GM19238 (cell line): ENCODE measurements at regions not wholly inside any gene's neighbourhood (a gene's known extent, or its start where the extent isn't known, plus 50 kb on each side); places are given as distances from the start of the nearest gene placed in this dataset.

Source experiments
- DNase-seq: peaks from one replicate; pipeline ENCODE4 v3.0.0; 2011; ENCODE audit warnings: low spot score; ENCODE audit not compliant: insufficient read length

- no peak for DNase-seq
These were observed 274.8 kb downstream of the LRFN2 start for GRCh38 chr6:40312213-40313015.

- DNase-seq, result peak; percentile 64
These were observed 278.4 kb downstream of the LRFN2 start for GRCh38 chr6:40308533-40309306.

- DNase-seq, result no peak
These were observed 279.5 kb downstream of the LRFN2 start for GRCh38 chr6:40307712-40308111.

GRCh38 chr6:40302856-40303454, 284.2 kb downstream of the LRFN2 start:
- DNase-seq, result no peak

- DNase-seq, result no peak
These were observed 287.5 kb downstream of the LRFN2 start for GRCh38 chr6:40299681-40300080.

GRCh38 chr6:40298207-40298606, 289.0 kb downstream of the LRFN2 start:
- DNase-seq, result no peak

GRCh38 chr6:40295251-40295950, 291.8 kb downstream of the LRFN2 start:
- DNase-seq, result no peak

GRCh38 chr6:40293460-40294185, 293.5 kb downstream of the LRFN2 start:
- DNase-seq, result no peak

GRCh38 chr6:40293060-40293459, 294.1 kb downstream of the LRFN2 start:
- DNase-seq, result no peak

GRCh38 chr6:40290816-40291215, 296.3 kb downstream of the LRFN2 start:
- DNase-seq, result no peak

- no peak for DNase-seq
These were observed 298.2 kb downstream of the LRFN2 start for GRCh38 chr6:40288919-40289318.

GRCh38 chr6:40287296-40287850, 299.8 kb downstream of the LRFN2 start:
- no peak for DNase-seq

GRCh38 chr6:40286721-40287120, 300.4 kb downstream of the LRFN2 start:
- DNase-seq, result no peak

- DNase-seq, result no peak
These were observed 301.2 kb downstream of the LRFN2 start for GRCh38 chr6:40285996-40286395.

- no peak for DNase-seq
These were observed 301.6 kb downstream of the LRFN2 start for GRCh38 chr6:40285535-40285934.

GRCh38 chr6:40282986-40283385, 304.2 kb downstream of the LRFN2 start:
- DNase-seq, result no peak

GRCh38 chr6:40281402-40281801, 305.8 kb downstream of the LRFN2 start:
- DNase-seq, result no peak

- DNase-seq, result no peak
These were observed 306.9 kb downstream of the LRFN2 start for GRCh38 chr6:40280231-40280630.

GRCh38 chr6:40276141-40276540, 311.0 kb downstream of the LRFN2 start:
- no peak for DNase-seq

- DNase-seq, result no peak
These were observed 313.1 kb downstream of the LRFN2 start for GRCh38 chr6:40274058-40274457.

GRCh38 chr6:40268614-40269013, 318.6 kb downstream of the LRFN2 start:
- no peak for DNase-seq
